GM18511 (cell line): ENCODE measurements at regions not wholly inside any gene's neighbourhood (a gene's known extent, or its start where the extent isn't known, plus 50 kb on each side); places are given as distances from the start of the nearest gene placed in this dataset.

ENCODE experiments used
- ATAC-seq: cut with Tn5 transposase; IDR thresholded peaks from one replicate; pipeline ENCODE4 v1.9.1; 2021; ENCODE audit warnings: mild to moderate bottlenecking, moderate library complexity; ENCODE audit not compliant: unreplicated experiment

DNA sequence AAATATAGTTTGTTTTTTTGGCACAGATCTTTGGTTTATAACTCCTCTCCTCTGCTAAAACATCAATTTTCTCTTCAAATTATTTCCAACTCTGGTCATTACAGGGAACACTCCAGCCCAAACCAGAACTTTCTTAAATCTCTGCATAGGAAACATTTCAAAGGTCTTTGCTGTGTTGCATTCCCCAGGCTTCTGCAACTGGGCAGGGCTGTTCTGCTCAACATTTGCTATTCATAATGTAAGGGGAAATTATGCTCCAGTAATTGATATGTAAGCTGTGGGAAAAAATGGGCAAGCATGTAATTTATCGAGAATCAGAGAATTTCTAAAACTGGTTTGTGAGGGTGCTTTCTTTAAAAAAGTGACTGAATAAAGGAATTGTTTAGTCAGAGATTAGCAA, 410.4 kb downstream of the TUSC7 start:
- ATAC-seq = no peak

- ATAC-seq = no peak
These were observed 413.0 kb downstream of the TUSC7 start for GRCh38 chr3:117122609-117123008.

DNA sequence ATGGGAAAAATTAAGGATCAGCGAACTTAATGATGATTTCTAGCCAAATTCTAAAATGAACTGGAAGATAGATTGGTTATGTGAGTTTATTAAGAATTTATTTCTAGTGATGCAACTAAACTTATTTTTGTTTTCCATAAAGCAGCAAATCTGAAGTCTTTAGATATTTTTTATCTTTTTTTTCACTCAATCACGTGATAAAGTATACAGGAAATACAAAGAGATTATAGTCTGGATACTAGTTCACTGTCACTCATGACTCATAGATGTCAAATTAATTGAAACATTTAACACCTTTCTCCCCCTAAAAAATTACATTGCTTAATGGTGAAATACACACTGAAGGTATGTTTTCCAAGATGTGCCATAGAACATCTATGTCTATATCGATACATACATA, 416.9 kb downstream of the TUSC7 start:
- no peak for ATAC-seq

GRCh38 chr3:117126946-117127546, 417.5 kb downstream of the TUSC7 start:
- no peak for ATAC-seq

GRCh38 chr3:117128133-117128532, 418.6 kb downstream of the TUSC7 start:
- ATAC-seq = no peak

DNA sequence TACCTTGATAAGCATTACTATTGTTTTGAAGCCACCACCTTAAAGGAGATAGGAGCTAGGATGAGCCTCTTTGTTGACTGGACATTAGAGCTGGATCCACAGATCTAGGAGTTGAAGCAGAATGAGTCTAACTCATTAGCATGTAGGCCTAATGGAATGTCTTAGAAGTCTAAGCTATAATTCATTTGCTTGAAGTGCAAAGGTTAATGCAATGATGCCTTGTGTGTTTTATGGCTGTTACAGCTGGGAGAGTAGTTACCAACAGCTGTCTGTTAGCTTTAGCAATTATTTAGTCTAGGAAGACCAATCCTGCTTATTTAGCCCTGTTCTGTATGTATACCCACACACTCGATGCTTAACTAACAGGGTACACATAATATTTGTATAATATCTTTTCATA, 419.3 kb downstream of the TUSC7 start:
- ATAC-seq = no peak

- ATAC-seq = no peak
These were observed 419.9 kb downstream of the TUSC7 start for GRCh38 chr3:117129516-117129915.

DNA sequence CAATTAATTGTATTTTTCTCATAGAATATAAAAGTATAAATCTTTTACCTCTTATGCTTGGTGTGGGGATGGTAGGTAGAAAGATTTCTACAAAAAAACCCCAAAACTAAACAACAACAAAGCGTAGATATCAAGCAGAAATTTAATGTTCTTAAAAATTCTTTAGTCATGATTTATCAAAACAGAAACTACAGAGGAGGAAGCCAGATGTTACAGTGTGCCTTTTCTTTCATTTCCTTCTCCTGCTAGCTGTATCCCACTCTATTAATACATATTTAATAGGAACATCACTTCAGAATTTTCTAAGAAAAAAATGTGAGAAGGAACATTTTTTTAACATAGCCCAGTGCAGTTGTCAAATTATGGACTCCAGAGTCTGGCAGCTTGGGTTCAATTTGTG, 420.6 kb downstream of the TUSC7 start:
- no peak for ATAC-seq

GRCh38 chr3:117131259-117131658, 421.7 kb downstream of the TUSC7 start:
- no peak for ATAC-seq

DNA sequence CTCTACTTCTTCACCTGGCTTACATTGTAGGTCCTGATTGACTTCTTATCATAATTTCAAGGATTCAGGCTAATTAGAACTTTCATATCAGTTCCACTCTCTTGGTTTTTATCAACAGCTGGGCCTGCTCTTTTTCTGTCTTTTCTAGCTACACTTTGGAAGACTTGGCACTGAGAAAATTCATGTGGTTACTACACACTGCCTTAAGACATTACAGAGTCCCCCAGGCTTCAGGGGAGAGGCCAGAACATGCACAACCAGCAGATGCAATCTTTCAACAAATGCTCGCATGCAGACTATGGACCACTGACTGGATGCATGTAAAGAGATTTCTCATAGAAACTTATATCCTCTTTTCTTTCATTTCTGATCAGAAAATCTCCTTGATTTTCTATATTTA, 423.5 kb downstream of the TUSC7 start:
- ATAC-seq = no peak

GRCh38 chr3:117135207-117135606, 425.6 kb downstream of the TUSC7 start:
- no peak for ATAC-seq

- no peak for ATAC-seq
These were observed 426.4 kb downstream of the TUSC7 start for GRCh38 chr3:117136003-117136402.

DNA sequence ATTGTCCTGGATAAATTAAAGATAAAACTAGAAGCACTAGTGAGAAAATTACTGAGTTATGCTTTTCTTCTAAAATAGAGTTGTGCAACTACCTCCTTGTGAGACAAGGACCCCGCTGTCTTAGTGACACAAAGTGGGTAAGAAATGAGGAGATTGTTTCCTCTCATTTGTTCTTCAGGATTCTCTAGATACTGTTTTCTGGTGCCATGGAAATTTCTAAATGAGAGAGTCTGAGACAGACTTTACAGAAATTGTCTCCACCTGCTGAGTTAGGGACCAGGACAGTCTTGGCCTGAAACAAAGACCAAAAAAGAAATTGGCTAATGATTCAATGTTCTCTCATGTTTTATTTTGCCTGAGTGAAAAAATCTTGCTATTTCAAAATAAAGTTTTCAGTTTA, 427.5 kb downstream of the TUSC7 start:
- ATAC-seq = no peak

- ATAC-seq = no peak
These were observed 430.1 kb downstream of the TUSC7 start for GRCh38 chr3:117139681-117140080.

GRCh38 chr3:117141812-117142211, 432.2 kb downstream of the TUSC7 start:
- ATAC-seq = no peak

- ATAC-seq = no peak
These were observed 435.3 kb downstream of the TUSC7 start for GRCh38 chr3:117144853-117145252.

DNA sequence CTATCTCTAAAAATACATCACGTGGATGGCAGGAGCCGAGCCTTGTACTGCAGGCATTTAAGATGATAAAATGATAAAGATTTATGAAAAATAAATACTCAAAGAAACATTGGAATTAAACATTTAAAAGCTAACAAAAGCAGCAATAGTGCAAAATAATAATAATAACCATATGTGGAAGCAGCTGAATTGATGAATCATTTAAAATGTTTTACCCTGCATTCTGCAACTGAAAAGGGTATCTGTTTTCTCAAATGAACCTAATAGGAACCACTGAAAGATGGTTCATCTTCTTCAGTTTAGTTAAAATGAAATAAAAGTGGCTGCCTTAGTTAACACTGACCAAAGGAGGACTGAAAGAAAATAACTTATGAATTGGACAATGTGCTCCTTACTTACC, 436.1 kb downstream of the TUSC7 start:
- no peak for ATAC-seq

GRCh38 chr3:117146571-117146970, 437.0 kb downstream of the TUSC7 start:
- ATAC-seq = no peak

DNA sequence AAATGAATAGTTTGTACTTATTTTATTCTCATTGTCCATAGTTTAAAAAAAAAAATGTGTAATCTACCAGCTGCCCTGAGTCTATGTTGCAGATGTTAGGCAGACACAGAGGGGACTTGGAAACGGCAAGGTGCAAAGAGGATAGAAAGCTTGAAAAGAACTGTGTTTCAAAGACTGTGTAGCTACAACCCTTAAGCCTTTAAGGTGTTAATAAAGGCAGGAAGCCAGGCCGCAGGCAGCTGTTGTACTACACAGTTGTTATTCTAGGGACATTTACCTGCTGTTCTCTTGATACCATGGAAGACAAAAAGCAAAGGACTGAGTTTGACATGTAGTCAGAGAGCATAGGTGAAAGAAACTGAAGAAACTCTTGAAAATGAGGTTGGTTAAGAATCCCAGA, 440.0 kb downstream of the TUSC7 start:
- ATAC-seq = no peak

DNA sequence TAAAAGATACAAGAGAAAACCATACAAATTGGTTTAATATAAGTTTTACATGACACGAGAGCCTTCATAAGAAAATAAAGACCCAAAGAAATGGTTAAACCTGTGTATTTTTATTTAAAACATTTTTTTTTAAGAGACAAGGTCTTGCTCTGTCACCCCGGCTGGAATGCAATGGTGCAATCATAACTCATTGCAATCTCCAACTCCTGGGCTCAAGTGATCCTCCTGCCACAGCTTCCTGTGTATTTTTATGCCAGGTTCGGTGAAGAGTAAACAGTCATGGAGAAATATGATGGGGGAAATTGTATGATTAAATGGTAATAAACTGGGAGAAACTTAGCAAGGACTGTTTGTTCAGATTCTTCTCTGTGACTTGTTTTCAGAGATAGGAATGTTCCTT, 441.0 kb downstream of the TUSC7 start:
- ATAC-seq = no peak

GRCh38 chr3:117160176-117160575, 450.6 kb downstream of the TUSC7 start:
- no peak for ATAC-seq

DNA sequence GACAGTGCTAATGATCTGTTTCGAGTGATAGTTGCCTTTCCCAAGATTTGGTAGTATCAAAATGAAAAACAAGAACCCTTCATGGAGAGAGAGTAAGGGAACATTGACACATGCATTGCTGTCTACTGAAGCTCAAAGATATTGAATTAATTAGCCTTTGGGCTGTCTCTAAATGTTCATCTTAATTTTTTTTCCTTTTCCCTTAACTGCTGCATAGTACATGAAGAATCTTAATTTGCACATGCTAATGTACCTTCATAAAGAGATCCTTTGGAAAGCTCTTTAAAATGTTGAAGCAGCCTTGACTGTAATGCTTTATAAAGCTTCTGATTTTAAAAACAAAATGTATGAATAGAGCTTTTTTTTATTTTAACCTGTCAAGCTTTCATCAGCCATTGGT, 452.2 kb downstream of the TUSC7 start:
- ATAC-seq = no peak

DNA sequence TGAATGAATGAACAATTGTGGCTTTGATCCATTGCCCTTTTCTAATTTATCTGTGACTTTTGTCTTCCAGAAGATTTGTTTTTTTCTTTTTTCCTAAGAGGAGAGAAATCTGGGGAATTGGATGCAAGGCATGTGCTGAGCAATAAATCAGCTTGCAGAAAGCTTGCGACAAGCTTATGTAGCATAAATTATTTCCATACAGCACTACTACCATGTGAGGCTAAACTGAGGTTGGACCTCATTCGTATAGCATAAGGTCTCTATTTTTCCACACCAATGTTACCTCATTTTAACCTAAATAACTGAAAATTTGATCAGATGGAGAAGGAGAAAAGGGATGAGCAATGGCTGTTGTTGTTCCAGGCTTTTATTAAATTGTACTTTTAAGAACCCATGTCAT, 455.6 kb downstream of the TUSC7 start:
- ATAC-seq = no peak
